Suprapubic skin (tissue), 4 donors: ENCODE measurements at regions not wholly inside any gene's neighbourhood (a gene's known extent, or its start where the extent isn't known, plus 50 kb on each side); places are given as distances from the start of the nearest gene placed in this dataset.

ENCODE experiments used
- DNase-seq, 2 donors: peaks; one replicate each; pipeline ENCODE4 v3.0.0-alpha.2; 2019; ENCODE audit warnings: low spot score in 2 of 2
- H3K27ac ChIP-seq: fragments of 200-600 bp; sonication (generic); one replicate; pipeline ENCODE4 v1.5.1; 2019
- H3K27me3 ChIP-seq: fragments of 200-600 bp; sonication (generic); one replicate; pipeline ENCODE4 v1.5.1; 2019
- H3K36me3 ChIP-seq: fragments of 200-600 bp; sonication (generic); one replicate; pipeline ENCODE4 v1.5.1; 2019
- H3K4me1 ChIP-seq: fragments of 200-600 bp; sonication (generic); one replicate; pipeline ENCODE4 v1.5.1; 2019
- H3K4me3 ChIP-seq: fragments of 200-600 bp; sonication (generic); one replicate; pipeline ENCODE4 v1.5.1; 2019; ENCODE audit warnings: mild to moderate bottlenecking
- H3K9me3 ChIP-seq: fragments of 200-600 bp; sonication (generic); one replicate; pipeline ENCODE4 v1.5.1; 2019
- EP300 ChIP-seq: sonication (generic); formaldehyde crosslinking; IDR thresholded peaks from one replicate; pipeline ENCODE4 v1.6.1; 2017; ENCODE audit warnings: antibody characterized with exemption
- POLR2A ChIP-seq, 2 donors: fragments of 450-650 bp; IDR thresholded peaks; one replicate each; pipeline ENCODE4 v1.6.1; 2017; ENCODE audit warnings: antibody characterized with exemption in 2 of 2, mild to moderate bottlenecking in 2 of 2, moderate library complexity in 2 of 2
- POLR2AphosphoS5 ChIP-seq, 3 donors: sonication (generic); formaldehyde crosslinking; IDR thresholded peaks; one replicate each; pipeline ENCODE4 v1.6.1; 2017; ENCODE audit warnings: antibody characterized with exemption in 3 of 3
- WGBS: methylation state at CpG from one replicate; pipeline ENCODE4 v1.1.5; 2018; 5-methylcytosine and 5-hydroxymethylcytosine counted together
- TF ChIP-seq, protein P1 (sequence below), 2 donors: fragments of 200-600 bp in 1 of 2; fragments of 450-650 bp in 1 of 2; sonication (generic) in 1 of 2; IDR thresholded peaks; one replicate each; pipeline ENCODE4 v1.5.1; 2016 to 2019; ENCODE audit warnings: antibody characterized with exemption in 2 of 2, mild to moderate bottlenecking in 1 of 2, moderate library complexity in 1 of 2

- DNase-seq = no peak
- TF ChIP-seq, protein P1, sequence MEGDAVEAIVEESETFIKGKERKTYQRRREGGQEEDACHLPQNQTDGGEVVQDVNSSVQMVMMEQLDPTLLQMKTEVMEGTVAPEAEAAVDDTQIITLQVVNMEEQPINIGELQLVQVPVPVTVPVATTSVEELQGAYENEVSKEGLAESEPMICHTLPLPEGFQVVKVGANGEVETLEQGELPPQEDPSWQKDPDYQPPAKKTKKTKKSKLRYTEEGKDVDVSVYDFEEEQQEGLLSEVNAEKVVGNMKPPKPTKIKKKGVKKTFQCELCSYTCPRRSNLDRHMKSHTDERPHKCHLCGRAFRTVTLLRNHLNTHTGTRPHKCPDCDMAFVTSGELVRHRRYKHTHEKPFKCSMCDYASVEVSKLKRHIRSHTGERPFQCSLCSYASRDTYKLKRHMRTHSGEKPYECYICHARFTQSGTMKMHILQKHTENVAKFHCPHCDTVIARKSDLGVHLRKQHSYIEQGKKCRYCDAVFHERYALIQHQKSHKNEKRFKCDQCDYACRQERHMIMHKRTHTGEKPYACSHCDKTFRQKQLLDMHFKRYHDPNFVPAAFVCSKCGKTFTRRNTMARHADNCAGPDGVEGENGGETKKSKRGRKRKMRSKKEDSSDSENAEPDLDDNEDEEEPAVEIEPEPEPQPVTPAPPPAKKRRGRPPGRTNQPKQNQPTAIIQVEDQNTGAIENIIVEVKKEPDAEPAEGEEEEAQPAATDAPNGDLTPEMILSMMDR (IDR thresholded peaks at IDR 0.05) = no peak
- TF ChIP-seq POLR2AphosphoS5 (IDR thresholded peaks at IDR 0.05) = no peak
- no peak for TF ChIP-seq EP300
- TF ChIP-seq POLR2A (IDR thresholded peaks at IDR 0.05) = no peak
- 75% methylated on average over 2 of the region's 2 CpGs for WGBS
Measured at GRCh38 chr12:90173499-90174197, 465.0 kb upstream of the ATP2B1 start.

GRCh38 chr12:90172524-90172923 is 463.9 kb upstream of the ATP2B1 start:
- DNase-seq = no peak
- 63% methylated on average over 3 of the region's 3 CpGs for WGBS
- Histone ChIP-seq H3K9me3 (no peaks in the 10 kb centered on the region), H3K36me3 (no peaks in the 10 kb centered on the region), H3K27ac (no peak overlapping the region), H3K4me1 (no peaks in the 10 kb centered on the region), H3K27me3 (no peaks in the 10 kb centered on the region), H3K4me3 (no peak overlapping the region)
- TF ChIP-seq, protein P1 (IDR thresholded peaks at IDR 0.05) = no peak
- no peak for TF ChIP-seq EP300
- TF ChIP-seq POLR2AphosphoS5 (IDR thresholded peaks at IDR 0.05) = no peak
- TF ChIP-seq POLR2A (IDR thresholded peaks at IDR 0.05) = no peak

More at GRCh38 chr12:90173499-90174197, 465.0 kb upstream of the ATP2B1 start:
- Histone ChIP-seq H3K27me3 (no peaks in the 10 kb centered on the region), H3K27ac (no peak overlapping the region), H3K4me1 (no peaks in the 10 kb centered on the region), H3K4me3 (no peak overlapping the region), H3K9me3 (no peaks in the 10 kb centered on the region), H3K36me3 (no peaks in the 10 kb centered on the region)

- no peak for DNase-seq
- Histone ChIP-seq H3K36me3 (no peaks in the 10 kb centered on the region), H3K9me3 (no peaks in the 10 kb centered on the region), H3K4me1 (no peaks in the 10 kb centered on the region), H3K4me3 (no peak overlapping the region), H3K27ac (no peak overlapping the region), H3K27me3 (no peaks in the 10 kb centered on the region)
- 85% methylated on average over 1 of the region's 1 CpG for WGBS
- TF ChIP-seq POLR2AphosphoS5 (IDR thresholded peaks at IDR 0.05) = no peak
- TF ChIP-seq POLR2A (IDR thresholded peaks at IDR 0.05) = no peak
- TF ChIP-seq, protein P1 (IDR thresholded peaks at IDR 0.05) = no peak
- no peak for TF ChIP-seq EP300
Measured at GRCh38 chr12:90170740-90171139, 462.1 kb upstream of the ATP2B1 start.

DNA sequence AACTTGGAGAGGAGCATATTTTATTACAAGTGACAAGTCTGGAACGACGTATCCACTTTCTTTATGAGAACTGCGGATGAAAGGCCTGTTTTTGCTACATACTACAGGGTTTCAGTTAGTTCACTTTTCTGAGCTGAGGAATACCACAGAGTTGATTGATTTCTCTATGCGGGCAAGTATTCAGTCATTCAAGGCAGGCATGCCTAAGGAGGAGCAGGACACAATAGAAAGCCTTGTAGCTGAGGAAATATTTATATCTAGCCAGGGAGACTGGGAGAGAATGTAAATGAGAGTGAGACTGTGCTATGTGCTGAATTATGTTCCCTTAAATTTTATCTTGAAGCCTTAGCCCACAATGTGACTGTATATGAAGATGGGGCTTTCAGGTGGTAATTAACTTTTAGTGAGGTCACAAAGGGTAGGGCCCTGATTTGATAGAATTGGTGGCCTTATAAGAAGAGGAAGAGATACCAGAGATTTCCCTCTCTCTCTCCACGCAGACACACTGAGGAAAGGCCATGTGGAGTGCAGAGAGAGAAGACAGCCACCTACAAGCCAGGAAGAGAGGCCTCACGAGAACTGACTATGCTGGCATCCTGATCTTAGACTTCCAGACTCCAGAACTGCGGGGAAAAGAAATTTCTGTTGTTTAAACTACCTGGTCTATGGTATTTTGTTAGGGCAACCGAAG is 459.0 kb upstream of the ATP2B1 start:
- no peaks in the 10 kb centered on the region for H3K4me1 ChIP-seq
- DNase-seq = no peak
- no peak for TF ChIP-seq POLR2A (IDR thresholded peaks at IDR 0.05)
- TF ChIP-seq, protein P1 (IDR thresholded peaks at IDR 0.05) = no peak
- TF ChIP-seq EP300 = no peak
- no peak for TF ChIP-seq POLR2AphosphoS5 (IDR thresholded peaks at IDR 0.05)
- no peaks in the 10 kb centered on the region for H3K27me3 ChIP-seq
- no peak overlapping the region for H3K4me3 ChIP-seq
- 86% methylated on average over 8 of the region's 8 CpGs for WGBS
- no peaks in the 10 kb centered on the region for H3K9me3 ChIP-seq
- no peak overlapping the region for H3K27ac ChIP-seq
- H3K36me3 ChIP-seq = no peaks in the 10 kb centered on the region

- TF ChIP-seq POLR2AphosphoS5 (IDR thresholded peaks at IDR 0.05) (no peak), POLR2A (IDR thresholded peaks at IDR 0.05) (no peak)
- TF ChIP-seq, protein P1 (IDR thresholded peaks at IDR 0.05) = no peak
- DNase-seq = no peak
- Histone ChIP-seq H3K4me1 (no peaks in the 10 kb centered on the region), H3K27ac (no peak overlapping the region), H3K36me3 (no peaks in the 10 kb centered on the region), H3K27me3 (no peaks in the 10 kb centered on the region), H3K9me3 (no peaks in the 10 kb centered on the region), H3K4me3 (no peak overlapping the region)
- 60% methylated on average over 2 of the region's 2 CpGs for WGBS
Measured at GRCh38 chr12:90166671-90167070, 458.0 kb upstream of the ATP2B1 start.
